H1 (cell line): ENCODE measurements at regions not wholly inside any gene's neighbourhood (a gene's known extent, or its start where the extent isn't known, plus 50 kb on each side); places are given as distances from the start of the nearest gene placed in this dataset.

ENCODE experiments used
- CTCF ChIA-PET: fragments of 300-600 bp; sonication (Branson Sonifier 250); formaldehyde crosslinking; loops from one replicate; lab custom pipeline; 2021; ENCODE audit not compliant: partially characterized antibody; lab: Charles Lee
- POLR2A ChIA-PET: fragments of 300-600 bp; sonication (Branson Sonifier 250); formaldehyde crosslinking; loops from one replicate; lab custom pipeline; 2021; ENCODE audit warnings: inconsistent platforms; ENCODE audit not compliant: partially characterized antibody; lab: Charles Lee
- DNase-seq, 2 experiments: peaks; one replicate each; pipeline versions ENCODE4 v3.0.0 to v3.0.0-alpha.2; 2010 to 2022; ENCODE audit warnings: low spot score in 2 of 2, low read depth in 1 of 2, mixed read lengths in 1 of 2
- FAIRE-seq: peaks from 2 replicates; lab custom pipeline; 2011; peaks lifted over from hg19 to GRCh38; lab: Jason Lieb, UNC
- H2AFZ ChIP-seq: 2 replicates; pipeline ENCODE4 v1.8.1; 2012; ENCODE audit warnings: low read length, inconsistent platforms
- H2AK5ac ChIP-seq: 2 replicates; pipeline ENCODE4 v1.6.1; 2013; ENCODE audit warnings: low read depth, low read length
- H2BK120ac ChIP-seq: replicated peaks from 2 replicates; pipeline ENCODE3; 2013; ENCODE audit warnings: low read depth, low read length, inconsistent platforms
- H2BK12ac ChIP-seq: 2 replicates; pipeline ENCODE4 v1.6.1; 2013; ENCODE audit warnings: low read depth, low read length
- H2BK15ac ChIP-seq: 2 replicates; pipeline ENCODE4 v1.6.1; 2013; ENCODE audit warnings: low read length
- H2BK20ac ChIP-seq: 2 replicates; pipeline ENCODE4 v1.6.1; 2013; ENCODE audit warnings: low read length
- H2BK5ac ChIP-seq: 2 replicates; pipeline ENCODE4 v1.6.1; 2013; ENCODE audit warnings: low read depth, low read length
- H3K14ac ChIP-seq: 2 replicates; pipeline ENCODE4 v1.6.1; 2013; ENCODE audit warnings: inconsistent platforms; ENCODE audit not compliant: insufficient read length
- H3K18ac ChIP-seq: 2 replicates; pipeline ENCODE4 v1.6.1; 2013; ENCODE audit warnings: low read length; ENCODE audit errors: extremely low read depth
- H3K23ac ChIP-seq: 2 replicates; pipeline ENCODE4 v1.6.1; 2013; ENCODE audit warnings: inconsistent platforms; ENCODE audit not compliant: insufficient read length
- H3K23me2 ChIP-seq: 2 replicates; pipeline ENCODE4 v1.6.1; 2013; ENCODE audit warnings: low read depth, low read length
- H3K27ac ChIP-seq: 2 replicates; pipeline ENCODE4 v1.6.1; 2011; ENCODE audit warnings: low read depth, low read length, inconsistent platforms
- H3K27me3 ChIP-seq, 4 experiments: replicated peaks in 1 of 4; 1 replicate in 1 of 4; 2 replicates in 3 of 4; pipeline versions ENCODE4 v1.6.1 to v1.8.1; 2011 to 2013; ENCODE audit warnings: low read length in 3 of 4, mild to moderate bottlenecking in 3 of 4, inconsistent platforms in 2 of 4, mixed read lengths in 2 of 4, moderate library complexity in 1 of 4; ENCODE audit not compliant: control insufficient read depth in 3 of 4, insufficient read depth in 3 of 4; ENCODE audit errors: extremely low read depth in 1 of 4
- H3K36me3 ChIP-seq, 4 experiments: 2 replicates each; pipeline versions ENCODE4 v1.6.1 to v1.8.1; 2011 to 2013; ENCODE audit warnings: mild to moderate bottlenecking in 4 of 4, low read length in 3 of 4, moderate library complexity in 2 of 4, control low read depth in 1 of 4, inconsistent platforms in 1 of 4; ENCODE audit not compliant: insufficient read depth in 4 of 4, control insufficient read depth in 2 of 4
- H3K4ac ChIP-seq: replicated peaks from 2 replicates; pipeline ENCODE3; 2013; ENCODE audit warnings: low read length, low read depth, mixed read lengths, inconsistent platforms; ENCODE audit not compliant: insufficient read length
- H3K4me1 ChIP-seq, 4 experiments: replicated peaks in 1 of 4; 1 replicate in 1 of 4; 2 replicates in 3 of 4; pipeline versions ENCODE4 v1.6.1 to v1.8.1; 2011 to 2013; ENCODE audit warnings: low read length in 3 of 4, inconsistent platforms in 2 of 4, mixed read lengths in 1 of 4; ENCODE audit not compliant: insufficient read depth in 4 of 4, control insufficient read depth in 3 of 4
- H3K4me2 ChIP-seq, 2 experiments: 2 replicates each; pipeline versions ENCODE4 v1.6.1 to v1.8.1; 2011 to 2013; ENCODE audit warnings: low read depth in 2 of 2, low read length in 2 of 2, control low read depth in 1 of 2, inconsistent platforms in 1 of 2, mild to moderate bottlenecking in 1 of 2; ENCODE audit not compliant: insufficient read depth in 1 of 2
- H3K4me3 ChIP-seq, 4 experiments: fragments of 200-600, 300-600 bp in 1 of 4; sonication (generic), shearing (Covaris generic), sonication (Bioruptor Twin) in 1 of 4; 2 replicates each; pipeline versions ENCODE4 v1.5.1 to v1.8.1; 2011 to 2016; ENCODE audit warnings: low read length in 4 of 4, low read depth in 3 of 4, control low read depth in 2 of 4, inconsistent platforms in 2 of 4, mild to moderate bottlenecking in 2 of 4, mixed read lengths in 1 of 4, moderate library complexity in 1 of 4; ENCODE audit not compliant: insufficient read depth in 2 of 4; ENCODE audit errors: extremely low read depth in 1 of 4
- H3K56ac ChIP-seq: replicated peaks from 2 replicates; pipeline ENCODE3; 2013; ENCODE audit warnings: low read depth, mild to moderate bottlenecking, mixed read lengths, low read length, inconsistent platforms; ENCODE audit not compliant: insufficient read length
- H3K79me1 ChIP-seq: 2 replicates; pipeline ENCODE4 v1.6.1; 2013; ENCODE audit warnings: low read depth, low read length, control low read depth
- H3K79me2 ChIP-seq, 2 experiments: 2 replicates each; pipeline versions ENCODE4 v1.6.1 to v1.8.1; 2012 to 2013; ENCODE audit warnings: low read length in 2 of 2, mild to moderate bottlenecking in 2 of 2, inconsistent platforms in 1 of 2; ENCODE audit not compliant: insufficient read depth in 2 of 2, control insufficient read depth in 1 of 2
- H3K9ac ChIP-seq, 4 experiments: replicated peaks in 1 of 4; 1 replicate in 1 of 4; 2 replicates in 3 of 4; pipeline versions ENCODE4 v1.6.1 to v1.8.1; 2011 to 2013; ENCODE audit warnings: low read depth in 3 of 4, low read length in 3 of 4, control low read depth in 2 of 4, mild to moderate bottlenecking in 2 of 4, moderate library complexity in 2 of 4, inconsistent platforms in 1 of 4; ENCODE audit errors: extremely low read depth in 1 of 4
- H3K9me3 ChIP-seq, 2 experiments: 2 replicates each; pipeline versions ENCODE4 v1.6.1 to v1.8.1; 2012 to 2013; ENCODE audit warnings: mild to moderate bottlenecking in 2 of 2, moderate library complexity in 2 of 2, control low read depth in 1 of 2, inconsistent platforms in 1 of 2, low read depth in 1 of 2, low read length in 1 of 2, mixed read lengths in 1 of 2; ENCODE audit not compliant: insufficient read depth in 2 of 2
- H4K20me1 ChIP-seq, 2 experiments: replicated peaks in 1 of 2; 2 replicates each; pipeline versions ENCODE3 to v1.8.1; 2011 to 2013; ENCODE audit warnings: inconsistent platforms in 2 of 2, low read length in 2 of 2, mild to moderate bottlenecking in 1 of 2; ENCODE audit not compliant: insufficient read depth in 2 of 2, control insufficient read depth in 1 of 2
- H4K5ac ChIP-seq: 2 replicates; pipeline ENCODE4 v1.6.1; 2013; ENCODE audit warnings: low read length, low read depth, mixed read lengths, inconsistent platforms; ENCODE audit not compliant: insufficient read length
- H4K8ac ChIP-seq: 2 replicates; pipeline ENCODE4 v1.8.0; 2013; ENCODE audit warnings: mild to moderate bottlenecking, moderate library complexity, low read length, inconsistent platforms; ENCODE audit not compliant: insufficient read depth; ENCODE audit errors: extremely low read depth
- H4K91ac ChIP-seq: replicated peaks from 2 replicates; pipeline ENCODE3; 2013; ENCODE audit warnings: low read length, mixed read lengths, inconsistent platforms; ENCODE audit not compliant: insufficient read length
- EP300 ChIP-seq, 2 experiments: IDR thresholded peaks; 1 replicate in 1 of 2; 2 replicates in 1 of 2; pipeline ENCODE4 v1.6.1; 2011 to 2012; ENCODE audit warnings: low read depth in 2 of 2, low read length in 2 of 2, mild to moderate bottlenecking in 2 of 2, borderline replicate concordance in 1 of 2, inconsistent platforms in 1 of 2, moderate library complexity in 1 of 2
- MAFK ChIP-seq: IDR thresholded peaks from 2 replicates; pipeline ENCODE4 v1.6.1; 2012; ENCODE audit warnings: low read depth, mild to moderate bottlenecking, improper control_type of control experiment, low read length
- WGBS, 2 experiments: shearing (Covaris generic) in 1 of 2; methylation state at CpG; one replicate each; pipeline versions ENCODE4 v1.1.6 to v1.1.7; 2013 to 2015; ENCODE audit warnings: low lambda C conversion rate in 2 of 2, mixed read lengths in 2 of 2, inconsistent platforms in 1 of 2, low coverage in 1 of 2, missing lambda C conversion rate in 1 of 2; ENCODE audit not compliant: insufficient replicate concordance in 2 of 2, insufficient coverage in 1 of 2, insufficient read length in 1 of 2; ENCODE audit errors: extremely low coverage in 1 of 2, missing lambda C conversion rate in 1 of 2; 5-methylcytosine and 5-hydroxymethylcytosine counted together

DNA sequence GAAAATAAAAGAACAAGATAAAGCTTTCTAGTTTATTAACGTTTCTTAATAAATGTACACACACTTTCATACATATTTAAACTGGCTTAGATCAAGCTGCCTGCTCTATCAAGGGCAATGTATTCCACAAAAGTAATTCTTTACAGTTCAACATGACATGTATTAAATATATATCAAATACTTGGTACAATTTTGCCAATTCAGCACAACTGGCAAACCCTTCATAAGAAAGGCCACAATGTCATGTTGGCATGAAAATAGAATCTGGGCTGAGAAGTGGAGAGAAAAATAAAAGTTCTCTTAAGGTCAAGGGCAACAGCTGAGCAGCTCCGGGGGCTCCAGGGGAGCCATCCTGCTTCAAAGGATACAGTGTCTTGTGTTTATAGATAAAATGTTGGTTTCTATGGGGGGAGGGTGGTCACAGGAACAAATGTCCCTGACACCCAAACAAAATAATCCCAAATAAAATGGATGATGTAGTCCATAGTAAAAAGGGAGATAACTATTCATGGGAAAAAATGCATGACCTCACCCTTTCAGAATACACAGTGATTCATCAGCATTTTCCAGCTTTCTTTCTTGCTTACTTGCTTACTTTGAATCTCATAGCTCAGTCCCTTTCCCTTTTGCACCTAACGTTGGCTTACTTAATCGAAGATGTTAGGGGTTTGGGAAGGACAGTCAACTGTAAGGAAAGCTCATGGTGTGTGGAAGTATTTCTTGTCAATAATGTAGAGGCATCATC is 494.9 kb downstream of the NYAP2 start:
- Histone ChIP-seq H4K20me1 (no peaks in the 10 kb centered on the region), H3K36me3 (no peaks in the 10 kb centered on the region), H3K79me2 (no peaks in the 10 kb centered on the region), H2BK12ac (no peak overlapping the region), H2BK15ac (no peak overlapping the region), H4K91ac (no peak overlapping the region), H3K23ac (no peak overlapping the region), H2BK5ac (no peak overlapping the region), H3K9ac (no peak overlapping the region), H3K4ac (no peak overlapping the region), H2AFZ (peak overlapping the region; percentile 90; the same call in 1 of the 2 replicates), H4K5ac (no peak overlapping the region), H3K27me3 (no peaks in the 10 kb centered on the region), H2AK5ac (no peak overlapping the region), H3K27ac (no peak overlapping the region), H3K4me1 (no peaks in the 10 kb centered on the region), H4K8ac (no peak overlapping the region), H3K56ac (no peak overlapping the region), H3K4me2 (no peak overlapping the region), H3K14ac (no peak overlapping the region), H3K18ac (no peak overlapping the region), H2BK20ac (no peak overlapping the region), H3K4me3 (no peak overlapping the region), H3K23me2 (no peaks in the 10 kb centered on the region), H3K9me3 (no peaks in the 10 kb centered on the region)
- no peak for FAIRE-seq
- WGBS, 2 experiments = 91% methylated on average over 4 of the region's 4 CpGs; no CpG with 5 or more reads in 1 of the 2 experiments
- DNase-seq = no peak
- ChIA-PET CTCF (interaction anchor here (0.8 kb wide), 1 partner anchor 100 kb away, joined by 3 read pairs; no protein-coding TSS in a partner anchor), POLR2A (no interaction called here)
- TF ChIP-seq EP300 (IDR thresholded peaks at IDR 0.05; ENCODE audit: borderline replicate concordance in 1 of 2, low read depth in 2 of 2, low read length in 2 of 2) (no peak), MAFK (peak; percentile 40; the same call in 1 of the 2 replicates)
- TF ChIP-seq, all 59 proteins: peak for 1
- H2BK120ac ChIP-seq = no peak overlapping the region
- H3K79me1 ChIP-seq = no peaks in the 10 kb centered on the region
